ENCODE measurements at regions not wholly inside any gene's neighbourhood (a gene's known extent, or its start where the extent isn't known, plus 50 kb on each side); places are given as distances from the start of the nearest gene placed in this dataset.

- TF ChIP-seq CTCF (IDR thresholded peaks at IDR 0.05) (no peak), REST (IDR thresholded peaks at IDR 0.05; ENCODE audit: insufficient read depth in 1 of 2, low read depth in 2 of 2, low read length in 1 of 2) (no peak), POLR2AphosphoS5 (IDR thresholded peaks at IDR 0.05; ENCODE audit: low read depth, low read length) (no peak), TCF7L2 (IDR thresholded peaks at IDR 0.05; ENCODE audit: low read depth, low read length) (no peak)
Measured at GRCh38 chr2:136334967-136335366, 217.0 kb upstream of the CXCR4 start.
